ENCODE measurements at regions not wholly inside any gene's neighbourhood (a gene's known extent, or its start where the extent isn't known, plus 50 kb on each side); places are given as distances from the start of the nearest gene placed in this dataset.

DNA sequence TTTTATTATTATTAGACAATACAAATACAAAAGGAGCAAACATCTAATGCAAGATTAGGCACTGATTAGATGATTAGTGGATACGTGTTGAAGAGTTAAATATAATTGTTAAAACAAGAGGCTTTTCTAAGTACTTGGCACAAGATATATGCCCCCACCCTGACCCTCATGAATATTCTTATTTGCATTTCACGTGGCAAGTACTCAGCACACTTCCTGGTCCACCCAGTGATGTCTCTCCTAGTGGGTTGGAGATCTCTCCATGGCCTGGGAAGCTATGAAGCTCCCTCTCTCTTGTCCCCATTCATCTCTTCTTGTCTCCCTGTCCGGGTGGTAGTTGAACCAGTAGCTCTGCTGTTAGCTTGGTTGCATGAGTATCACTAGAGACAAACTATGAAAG is 375.3 kb downstream of the ADRA2A start:
- Mint-ChIP-seq H3K4me1 (no peaks in the 10 kb centered on the region), H3K27me3 (ENCODE audit: insufficient read depth, low read depth, poor library complexity) (no peaks in the 10 kb centered on the region)
- ATAC-seq: no peak

DNA sequence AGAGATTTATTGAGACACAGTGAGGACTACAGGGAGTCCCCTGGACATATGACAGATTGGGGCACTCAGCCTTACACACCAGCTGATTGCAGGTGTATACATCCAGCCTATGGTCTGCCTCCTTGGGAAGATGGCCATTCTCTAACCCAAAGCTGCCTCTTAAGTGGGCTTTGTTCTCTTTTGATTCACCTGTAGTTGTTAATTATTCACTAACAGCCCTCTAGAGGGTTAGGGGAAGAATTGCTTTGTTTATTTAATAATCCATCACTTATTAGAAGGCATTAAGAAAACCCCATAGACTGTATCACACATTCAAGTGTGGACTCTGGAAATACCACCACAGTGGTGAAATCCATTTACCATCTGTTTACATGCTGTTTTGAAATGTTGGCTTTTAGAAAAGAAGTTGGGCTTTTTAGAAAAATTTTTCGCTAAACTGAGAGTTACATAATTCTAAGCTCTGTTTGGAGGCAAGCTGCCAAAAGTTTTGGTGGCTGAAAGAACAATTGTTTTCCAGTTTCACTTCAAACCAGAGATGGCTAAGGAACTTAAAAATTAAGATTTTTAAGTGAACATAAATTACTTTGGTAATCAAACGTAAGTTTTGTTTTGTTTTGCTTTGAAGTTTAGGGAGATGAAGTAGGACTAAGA is 379.1 kb downstream of the ADRA2A start:
- H3K27ac ChIP-seq (ENCODE audit: low read depth): no peak overlapping the region
- Mint-ChIP-seq H3K4me1 (no peaks in the 10 kb centered on the region), H3K27ac (no peak overlapping the region), H3K4me3 (no peak overlapping the region), H3K9me3 (peaks cover 21% of the 10 kb centered on the region), H3K36me3 (ENCODE audit: low read depth) (peaks cover 7% of the 10 kb centered on the region; the same call in 2 of the 3 replicates), H3K27me3 (ENCODE audit: insufficient read depth, low read depth, poor library complexity) (peaks cover 2% of the 10 kb centered on the region)
- no peaks in the 10 kb centered on the region for H3K27me3 ChIP-seq (ENCODE audit: insufficient read depth)
- no peaks in the 10 kb centered on the region for H3K79me2 ChIP-seq (replicated peaks; ENCODE audit: insufficient read depth)
- H3K4me1 ChIP-seq (ENCODE audit: insufficient read depth): no peaks in the 10 kb centered on the region
- no peak for TF ChIP-seq POLR2AphosphoS5 (IDR thresholded peaks at IDR 0.05; ENCODE audit: low read depth)
- no peak for TF ChIP-seq EZH2phosphoT487 (IDR thresholded peaks at IDR 0.05; ENCODE audit: unreplicated experiment)
- TF ChIP-seq ZNF331 (CRISPR knock-in tag; IDR thresholded peaks at IDR 0.05; ENCODE audit: low read depth): no peak
- TF ChIP-seq, protein P1, sequence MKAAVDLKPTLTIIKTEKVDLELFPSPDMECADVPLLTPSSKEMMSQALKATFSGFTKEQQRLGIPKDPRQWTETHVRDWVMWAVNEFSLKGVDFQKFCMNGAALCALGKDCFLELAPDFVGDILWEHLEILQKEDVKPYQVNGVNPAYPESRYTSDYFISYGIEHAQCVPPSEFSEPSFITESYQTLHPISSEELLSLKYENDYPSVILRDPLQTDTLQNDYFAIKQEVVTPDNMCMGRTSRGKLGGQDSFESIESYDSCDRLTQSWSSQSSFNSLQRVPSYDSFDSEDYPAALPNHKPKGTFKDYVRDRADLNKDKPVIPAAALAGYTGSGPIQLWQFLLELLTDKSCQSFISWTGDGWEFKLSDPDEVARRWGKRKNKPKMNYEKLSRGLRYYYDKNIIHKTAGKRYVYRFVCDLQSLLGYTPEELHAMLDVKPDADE (IDR thresholded peaks at IDR 0.05): no peak
- TF ChIP-seq ZNF114 (CRISPR knock-in tag; IDR thresholded peaks at IDR 0.05): no peak
- TF ChIP-seq CREB1 (CRISPR knock-in tag; IDR thresholded peaks at IDR 0.05; ENCODE audit: low read depth): no peak
- TF ChIP-seq JUNB (IDR thresholded peaks at IDR 0.05; ENCODE audit: unreplicated experiment): no peak
- TF ChIP-seq, protein P2, sequence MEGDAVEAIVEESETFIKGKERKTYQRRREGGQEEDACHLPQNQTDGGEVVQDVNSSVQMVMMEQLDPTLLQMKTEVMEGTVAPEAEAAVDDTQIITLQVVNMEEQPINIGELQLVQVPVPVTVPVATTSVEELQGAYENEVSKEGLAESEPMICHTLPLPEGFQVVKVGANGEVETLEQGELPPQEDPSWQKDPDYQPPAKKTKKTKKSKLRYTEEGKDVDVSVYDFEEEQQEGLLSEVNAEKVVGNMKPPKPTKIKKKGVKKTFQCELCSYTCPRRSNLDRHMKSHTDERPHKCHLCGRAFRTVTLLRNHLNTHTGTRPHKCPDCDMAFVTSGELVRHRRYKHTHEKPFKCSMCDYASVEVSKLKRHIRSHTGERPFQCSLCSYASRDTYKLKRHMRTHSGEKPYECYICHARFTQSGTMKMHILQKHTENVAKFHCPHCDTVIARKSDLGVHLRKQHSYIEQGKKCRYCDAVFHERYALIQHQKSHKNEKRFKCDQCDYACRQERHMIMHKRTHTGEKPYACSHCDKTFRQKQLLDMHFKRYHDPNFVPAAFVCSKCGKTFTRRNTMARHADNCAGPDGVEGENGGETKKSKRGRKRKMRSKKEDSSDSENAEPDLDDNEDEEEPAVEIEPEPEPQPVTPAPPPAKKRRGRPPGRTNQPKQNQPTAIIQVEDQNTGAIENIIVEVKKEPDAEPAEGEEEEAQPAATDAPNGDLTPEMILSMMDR (conservative IDR thresholded peaks at IDR 0.05; ENCODE audit: low read depth in 2 of 2): no peak
- H3F3A ChIP-seq (replicated peaks; ENCODE audit: low read depth): no peaks in the 10 kb centered on the region
- H3K4me3 ChIP-seq: no peak overlapping the region
- no peaks in the 10 kb centered on the region for H3K36me3 ChIP-seq (ENCODE audit: insufficient read depth)
- H3K4me2 ChIP-seq: no peak overlapping the region
- DNase-seq (ENCODE audit: low spot score): no peak
- no peaks in the 10 kb centered on the region for H4K20me1 ChIP-seq (replicated peaks; ENCODE audit: insufficient read depth)
- peaks cover 29% of the 10 kb centered on the region; the same call in 1 of the 2 replicates for H3K9me2 ChIP-seq (ENCODE audit: insufficient read depth)
- ATAC-seq: no peak
- H2AFZ ChIP-seq: no peak overlapping the region

More for the DNA sequence above, 375.3 kb downstream of the ADRA2A start:
- no peak for TF ChIP-seq CREB1 (CRISPR knock-in tag; IDR thresholded peaks at IDR 0.05; ENCODE audit: low read depth)
- TF ChIP-seq, protein P2 (conservative IDR thresholded peaks at IDR 0.05; ENCODE audit: low read depth in 2 of 2): no peak
- Histone ChIP-seq H3F3A (replicated peaks; ENCODE audit: low read depth) (no peaks in the 10 kb centered on the region), H2AFZ (no peak overlapping the region), H3K9me2 (ENCODE audit: insufficient read depth) (peaks cover 39% of the 10 kb centered on the region; the same call in 1 of the 2 replicates), H3K36me3 (ENCODE audit: insufficient read depth) (no peaks in the 10 kb centered on the region), H3K79me2 (replicated peaks; ENCODE audit: insufficient read depth) (no peaks in the 10 kb centered on the region), H3K4me1 (ENCODE audit: insufficient read depth) (no peaks in the 10 kb centered on the region), H3K4me2 (no peak overlapping the region), H3K27me3 (ENCODE audit: insufficient read depth) (no peaks in the 10 kb centered on the region), H4K20me1 (replicated peaks; ENCODE audit: insufficient read depth) (no peaks in the 10 kb centered on the region), H3K4me3 (no peak overlapping the region), H3K27ac (ENCODE audit: low read depth) (no peak overlapping the region)
- Mint-ChIP-seq H3K36me3 (ENCODE audit: low read depth) (peaks cover 4% of the 10 kb centered on the region; the same call in 1 of the 3 replicates), H3K4me3 (no peak overlapping the region), H3K27ac (no peak overlapping the region), H3K9me3 (peaks cover 13% of the 10 kb centered on the region)
- DNase-seq (ENCODE audit: low spot score): no peak
